Inferior parietal cortex (tissue), 1 donor: ENCODE measurements at regions not wholly inside any gene's neighbourhood (a gene's known extent, or its start where the extent isn't known, plus 50 kb on each side); places are given as distances from the start of the nearest gene placed in this dataset.

Experiments used
- DNase-seq: peaks from one replicate; pipeline ENCODE4 v3.0.0-alpha.2; 2016; ENCODE audit errors: extremely low spot score

GRCh38 chr2:8086796-8087479 is 594.9 kb upstream of the ID2 start:
- no peak for DNase-seq

- no peak for DNase-seq
Observed at GRCh38 chr2:8087480-8087840, 594.4 kb upstream of the ID2 start.

GRCh38 chr2:8088810-8089209 is 593.0 kb upstream of the ID2 start:
- DNase-seq: no peak

GRCh38 chr2:8089596-8089995 is 592.3 kb upstream of the ID2 start:
- DNase-seq: no peak

- DNase-seq: no peak
Observed at GRCh38 chr2:8090748-8091700, 590.8 kb upstream of the ID2 start.

GRCh38 chr2:8094526-8094925 is 587.3 kb upstream of the ID2 start:
- peak; percentile 33 for DNase-seq

GRCh38 chr2:8095978-8096377 is 585.9 kb upstream of the ID2 start:
- no peak for DNase-seq

GRCh38 chr2:8096484-8096883 is 585.4 kb upstream of the ID2 start:
- no peak for DNase-seq

- no peak for DNase-seq
Observed at GRCh38 chr2:8098476-8099266, 583.2 kb upstream of the ID2 start.

GRCh38 chr2:8099267-8099582 is 582.6 kb upstream of the ID2 start:
- no peak for DNase-seq

GRCh38 chr2:8101614-8102277 is 580.1 kb upstream of the ID2 start:
- DNase-seq: no peak

GRCh38 chr2:8102470-8102869 is 579.4 kb upstream of the ID2 start:
- DNase-seq: no peak

- no peak for DNase-seq
Observed at GRCh38 chr2:8103085-8103708, 578.7 kb upstream of the ID2 start.

GRCh38 chr2:8107150-8107549 is 574.7 kb upstream of the ID2 start:
- no peak for DNase-seq

GRCh38 chr2:8107621-8108378 is 574.1 kb upstream of the ID2 start:
- no peak for DNase-seq

- no peak for DNase-seq
Observed at GRCh38 chr2:8110716-8111115, 571.1 kb upstream of the ID2 start.

- DNase-seq: no peak
Observed at GRCh38 chr2:8111193-8111592, 570.7 kb upstream of the ID2 start.

- no peak for DNase-seq
Observed at GRCh38 chr2:8115456-8115855, 566.4 kb upstream of the ID2 start.

GRCh38 chr2:8115966-8116365 is 565.9 kb upstream of the ID2 start:
- no peak for DNase-seq

- DNase-seq: no peak
Observed at GRCh38 chr2:8116661-8117060, 565.2 kb upstream of the ID2 start.
